ENCODE measurements at regions not wholly inside any gene's neighbourhood (a gene's known extent, or its start where the extent isn't known, plus 50 kb on each side); places are given as distances from the start of the nearest gene placed in this dataset.
"Not testable (repeated sequence)": the region's sequence is repeated elsewhere in the genome, so short reads cannot be mapped to it uniquely, and the experiment has no call there.

DNA sequence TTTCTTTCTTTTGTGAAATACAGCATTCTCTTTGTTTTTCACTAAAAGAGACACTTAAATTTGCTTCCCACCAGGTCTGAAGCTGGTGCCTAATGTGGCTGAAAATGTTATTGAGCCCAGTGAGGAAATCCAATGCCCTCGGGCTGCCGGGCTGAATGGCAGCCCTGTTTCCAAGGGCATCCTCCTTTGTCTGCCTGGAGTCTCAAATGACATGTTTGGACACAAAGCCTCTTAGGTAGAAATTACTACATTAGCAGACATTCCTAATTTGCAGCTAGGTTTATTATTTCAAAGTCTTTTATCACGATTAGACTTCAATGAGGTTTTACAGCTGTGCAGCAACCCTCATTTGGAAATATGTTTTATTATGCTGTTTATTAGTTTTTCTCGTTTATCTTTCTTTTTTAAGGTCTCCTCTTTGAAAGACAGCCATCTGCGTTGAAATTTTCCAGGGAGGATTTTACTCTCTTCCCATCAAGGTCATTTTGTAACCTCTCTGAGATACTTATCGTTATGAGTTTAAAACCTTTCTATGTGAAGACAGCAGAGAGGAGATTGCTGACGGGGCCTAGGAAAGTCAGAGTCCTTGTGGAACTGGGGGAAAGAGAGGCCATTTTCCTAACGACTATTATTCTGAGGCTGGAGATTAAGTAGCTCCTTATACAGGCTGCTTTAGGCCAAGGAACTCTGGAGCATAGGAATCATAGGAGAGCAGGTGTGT is 59.0 kb upstream of the ZNF532 start:
- peak; percentile 53 for DNase-seq

DNA sequence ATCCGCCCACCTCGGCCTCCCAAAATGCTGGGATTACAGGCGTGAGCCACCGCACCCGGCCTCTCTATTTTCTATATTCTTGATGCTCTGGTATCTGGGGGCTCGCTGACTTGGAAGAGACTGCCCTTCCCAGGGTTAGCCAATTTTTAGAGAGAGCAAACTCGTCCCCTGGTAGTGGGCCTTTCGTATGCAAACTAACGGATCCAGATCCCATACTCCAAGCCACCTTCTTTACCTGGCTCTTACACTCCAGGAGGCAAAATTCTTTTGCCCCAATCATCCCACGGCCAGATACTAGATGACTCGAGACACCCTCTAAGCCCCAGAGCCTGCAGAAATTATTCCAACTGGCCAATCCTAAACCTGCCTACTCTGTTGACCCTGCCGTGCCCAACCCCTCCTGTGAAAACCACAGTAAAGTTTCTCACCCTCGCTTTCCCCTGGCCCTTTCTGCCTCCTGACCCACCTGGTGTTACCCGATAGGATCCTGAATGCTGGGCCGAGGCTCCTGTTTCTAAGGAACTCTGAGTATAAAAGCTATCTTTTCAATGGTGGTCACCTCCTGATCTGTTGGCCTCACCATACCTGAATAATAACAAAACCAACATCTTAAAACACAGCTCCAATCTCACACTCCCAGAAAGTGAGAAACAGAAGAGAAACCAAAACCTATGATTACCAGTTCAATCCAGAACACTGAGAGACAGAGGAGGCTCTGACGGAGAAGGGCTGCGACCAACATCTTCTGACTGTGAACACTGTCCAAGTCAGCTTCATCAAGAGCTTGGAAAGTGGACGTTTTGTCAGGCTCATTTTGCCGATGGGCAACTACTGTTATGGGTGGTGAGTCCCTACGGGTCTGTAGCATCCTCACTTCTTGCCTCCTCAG is 57.6 kb upstream of the ZNF532 start:
- no peak for DNase-seq

DNA sequence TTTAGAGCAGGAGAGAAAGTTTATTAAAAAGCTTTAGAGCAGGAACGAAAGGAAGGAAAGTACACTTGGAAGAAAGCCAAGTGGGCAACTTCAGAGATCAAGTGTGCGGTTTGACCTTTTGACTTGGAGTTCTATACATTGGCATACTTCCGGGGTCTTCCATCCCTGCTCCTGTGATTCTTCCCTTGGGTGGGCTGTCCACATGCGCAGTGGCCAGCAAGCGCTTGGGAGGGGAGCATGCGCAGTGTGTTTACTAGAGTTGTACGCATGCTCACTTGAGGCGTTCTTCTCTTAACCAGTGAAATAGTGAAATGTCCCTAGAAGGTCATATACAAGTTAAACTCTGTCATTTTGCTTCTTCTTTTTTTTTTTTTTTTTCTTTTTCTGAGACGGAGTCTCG is 56.9 kb upstream of the ZNF532 start:
- DNase-seq, result no peak

DNA sequence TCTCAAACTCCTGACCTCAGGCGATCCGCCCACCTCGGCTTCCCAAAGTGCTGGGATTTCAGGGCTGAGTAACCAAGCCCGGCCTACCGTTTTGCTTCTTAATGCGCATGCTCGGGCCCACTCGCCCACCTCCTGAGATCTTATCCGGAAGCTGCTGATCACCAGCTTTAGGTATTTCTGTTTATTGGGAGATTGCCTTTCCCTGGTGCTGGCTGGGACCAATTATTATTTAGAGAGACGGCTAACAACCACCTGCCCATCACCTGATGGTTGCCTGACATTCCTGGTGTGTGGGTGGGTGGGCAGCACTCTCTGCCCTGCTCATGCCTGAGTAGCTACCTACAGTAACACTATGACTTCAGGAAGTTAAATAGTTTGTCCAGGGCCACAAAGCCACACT is 56.3 kb upstream of the ZNF532 start:
- DNase-seq, result no peak

DNA sequence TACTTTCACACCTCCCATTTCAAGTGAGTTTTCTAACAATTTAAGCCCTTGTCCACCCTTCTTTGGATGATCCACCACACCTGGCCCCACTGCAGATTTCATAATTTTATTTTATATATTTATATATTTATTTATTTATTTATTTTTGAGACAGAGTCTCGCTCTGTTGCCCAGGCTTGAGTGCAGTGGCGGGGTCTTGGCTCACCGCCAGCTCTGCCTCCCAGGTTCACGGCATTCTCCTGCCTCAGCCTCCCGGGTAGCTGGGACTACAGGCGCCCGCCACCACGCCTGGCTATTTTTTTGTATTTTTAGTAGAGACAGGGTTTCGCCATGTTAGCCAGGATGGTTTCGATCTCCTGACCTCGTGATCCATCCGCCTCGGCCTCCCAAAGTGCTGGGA is 52.8 kb upstream of the ZNF532 start:
- not testable (repeated sequence) for DNase-seq

DNA sequence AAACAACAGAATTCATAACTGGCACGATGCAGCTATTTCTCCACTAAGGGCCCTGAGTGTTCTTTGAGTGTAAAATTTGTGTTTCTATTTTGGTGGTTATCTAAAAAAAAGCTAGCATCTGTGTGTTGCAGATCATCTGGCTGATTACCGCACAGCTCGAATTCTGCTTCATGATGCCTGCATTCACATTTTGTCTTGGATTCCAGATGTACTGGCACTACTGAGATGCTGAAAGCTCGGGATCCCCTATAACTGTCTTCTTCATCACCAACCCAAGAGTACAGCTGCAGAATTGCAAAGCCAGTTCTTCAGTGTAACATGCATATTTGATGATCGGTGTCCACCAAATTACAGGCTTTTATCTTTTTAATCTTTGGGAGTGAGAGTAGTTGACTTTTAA is 51.6 kb upstream of the ZNF532 start:
- no peak for DNase-seq

DNA sequence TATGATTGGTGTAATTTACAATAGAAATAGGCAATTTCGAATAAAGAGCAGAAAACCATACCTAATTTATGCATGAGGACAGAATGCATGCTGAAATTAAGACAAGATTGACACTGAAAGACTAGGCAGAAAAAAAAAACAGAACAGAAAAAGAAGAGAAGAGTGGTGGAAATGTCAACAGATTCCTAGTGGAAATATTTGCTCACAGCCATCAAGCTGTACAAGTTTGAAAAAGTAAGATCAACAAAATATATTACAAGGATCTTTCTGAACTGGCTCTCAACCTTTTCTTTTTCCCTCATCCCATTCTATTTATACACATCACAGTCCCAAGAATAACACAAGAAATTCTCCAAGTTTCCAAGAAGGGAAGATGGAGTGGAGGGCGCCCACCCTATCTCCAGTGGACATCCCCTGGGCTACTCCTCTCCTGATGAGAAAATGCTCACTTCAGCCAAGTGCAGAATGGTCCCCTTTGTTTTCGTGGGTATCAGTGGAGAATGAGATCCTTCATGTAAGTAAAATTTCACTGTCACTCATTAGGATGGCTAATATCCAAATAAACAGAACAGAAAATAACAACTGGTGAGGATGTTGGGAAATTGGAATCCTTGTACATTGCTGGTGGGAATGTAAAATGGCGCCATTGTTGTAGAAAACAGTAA is 51.0 kb upstream of the ZNF532 start:
- no peak for DNase-seq

DNA sequence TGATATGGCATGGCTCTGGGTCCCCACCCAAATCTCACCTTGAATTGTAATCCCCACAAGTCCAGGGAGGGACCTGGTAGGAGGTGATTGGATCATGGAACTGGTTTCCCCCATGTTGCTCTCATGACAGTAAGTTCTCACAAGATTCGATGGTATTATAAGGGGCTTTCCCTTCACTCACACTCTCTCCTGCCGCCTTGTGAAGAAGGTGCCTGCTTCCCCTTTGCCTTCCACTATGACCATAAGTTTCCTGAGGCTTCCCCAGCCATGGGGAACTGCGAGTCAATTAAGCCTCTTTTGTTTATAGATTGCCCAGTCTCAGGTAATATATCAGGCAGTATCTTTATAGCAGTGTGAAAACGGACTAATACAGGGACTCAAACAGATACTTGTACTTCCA is 50.4 kb upstream of the ZNF532 start:
- DNase-seq, result no peak
